Mucosa of descending colon (tissue), 3 donors: ENCODE measurements at regions not wholly inside any gene's neighbourhood (a gene's known extent, or its start where the extent isn't known, plus 50 kb on each side); places are given as distances from the start of the nearest gene placed in this dataset.

Experiments
- ATAC-seq: fragments of 200-7000 bp; cut with Tn5 transposase; one replicate; pipeline ENCODE4 v1.9.1; 2020; ENCODE audit warnings: mild to moderate bottlenecking, moderate library complexity
- DNase-seq, 3 donors: peaks; one replicate each; pipeline ENCODE4 v3.0.0-alpha.2; 2020
- H3K36me3 ChIP-seq: fragments of 200-600 bp; one replicate; pipeline ENCODE4 v1.8.0; 2021; ENCODE audit warnings: low read depth, mild to moderate bottlenecking
- H3K4me1 ChIP-seq: fragments of 200-600 bp; one replicate; pipeline ENCODE4 v1.8.0; 2021; ENCODE audit warnings: low read depth, mild to moderate bottlenecking
- H3K4me3 ChIP-seq: fragments of 200-600 bp; one replicate; pipeline ENCODE4 v1.8.0; 2021; ENCODE audit warnings: mild to moderate bottlenecking
- H3K9me3 ChIP-seq: fragments of 200-600 bp; one replicate; pipeline ENCODE4 v1.8.0; 2021; ENCODE audit warnings: mild to moderate bottlenecking
- CTCF ChIP-seq: fragments of 200-600 bp; IDR thresholded peaks from one replicate; pipeline ENCODE4 v1.8.0; 2022; ENCODE audit warnings: antibody characterized with exemption, mild to moderate bottlenecking
- intact Hi-C, 2 donors: fragments of 100-400 bp; cut with DNase I in 1 of 2; cut with micrococcal nuclease in 1 of 2; formaldehyde crosslinking; loops; one replicate each; pipeline versions ENCODE4 v1.11.0 to v1.11.1; 2022; cut with DNase I, micrococcal nuclease
- donor health status: DM: no; HTN: no; CAD: no; lungs with moderate emphysema.
- donor health status: DM: no; HTN: no; CAD: no.
- donor health status: DM: no; HTN: yes; CAD: no.

GRCh38 chr7:69257592-69257991 lies 340.7 kb upstream of the AUTS2 start:
- no peak for DNase-seq
- intact Hi-C loops = no loop called here

GRCh38 chr7:69259445-69259844 lies 338.8 kb upstream of the AUTS2 start:
- ATAC-seq (no peak), DNase-seq (no peak)
- Histone ChIP-seq H3K4me3 (no peak overlapping the region), H3K36me3 (no peaks in the 10 kb centered on the region), H3K9me3 (peaks cover 24% of the 10 kb centered on the region), H3K4me1 (no peaks in the 10 kb centered on the region)
- intact Hi-C loops = no loop called here
- no peak for TF ChIP-seq CTCF

More at GRCh38 chr7:69257592-69257991, 340.7 kb upstream of the AUTS2 start:
- H3K4me1 ChIP-seq = no peaks in the 10 kb centered on the region
- no peaks in the 10 kb centered on the region for H3K36me3 ChIP-seq
- no peak for TF ChIP-seq CTCF
- no peak overlapping the region for H3K4me3 ChIP-seq
- peaks cover 24% of the 10 kb centered on the region for H3K9me3 ChIP-seq
- ATAC-seq = no peak

- Histone ChIP-seq H3K9me3 (peaks cover 24% of the 10 kb centered on the region), H3K36me3 (no peaks in the 10 kb centered on the region), H3K4me3 (no peak overlapping the region), H3K4me1 (no peaks in the 10 kb centered on the region)
- ATAC-seq = no peak
- intact Hi-C loops = no loop called here
- TF ChIP-seq CTCF = no peak
- DNase-seq = no peak
Observed at GRCh38 chr7:69260023-69260422, 338.3 kb upstream of the AUTS2 start.

GRCh38 chr7:69263550-69263949 lies 334.7 kb upstream of the AUTS2 start:
- ATAC-seq (no peak), DNase-seq (no peak)
- no peaks in the 10 kb centered on the region for H3K36me3 ChIP-seq
- intact Hi-C loops = no loop called here
- TF ChIP-seq CTCF = no peak
- H3K4me1 ChIP-seq = no peaks in the 10 kb centered on the region
- H3K4me3 ChIP-seq = no peak overlapping the region
- peaks cover 19% of the 10 kb centered on the region for H3K9me3 ChIP-seq

DNA sequence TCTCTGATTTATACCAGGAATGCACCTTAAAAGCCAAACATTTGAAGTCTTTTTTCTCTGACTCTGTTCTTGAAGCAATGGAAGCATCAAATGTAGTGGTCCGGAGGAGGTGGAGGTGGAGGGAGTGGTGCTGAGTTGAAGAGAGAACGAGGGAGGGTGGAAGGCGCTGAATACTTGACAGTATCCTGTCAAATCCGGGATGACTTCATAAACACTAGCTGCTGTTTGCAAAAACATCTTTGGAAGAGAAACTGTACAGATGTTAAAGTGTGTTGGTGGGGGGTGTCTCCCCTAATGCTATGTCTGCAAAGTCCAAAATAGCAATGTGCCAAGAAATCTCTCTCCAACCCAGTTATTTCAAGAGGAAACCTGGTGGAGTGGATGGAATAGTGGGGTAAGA lies 328.5 kb upstream of the AUTS2 start:
- H3K9me3 ChIP-seq = peaks cover 38% of the 10 kb centered on the region
- intact Hi-C loops = no loop called here
- H3K36me3 ChIP-seq = no peaks in the 10 kb centered on the region
- no peaks in the 10 kb centered on the region for H3K4me1 ChIP-seq
- ATAC-seq = no peak
- no peak overlapping the region for H3K4me3 ChIP-seq
- no peak for TF ChIP-seq CTCF
- DNase-seq = no peak

DNA sequence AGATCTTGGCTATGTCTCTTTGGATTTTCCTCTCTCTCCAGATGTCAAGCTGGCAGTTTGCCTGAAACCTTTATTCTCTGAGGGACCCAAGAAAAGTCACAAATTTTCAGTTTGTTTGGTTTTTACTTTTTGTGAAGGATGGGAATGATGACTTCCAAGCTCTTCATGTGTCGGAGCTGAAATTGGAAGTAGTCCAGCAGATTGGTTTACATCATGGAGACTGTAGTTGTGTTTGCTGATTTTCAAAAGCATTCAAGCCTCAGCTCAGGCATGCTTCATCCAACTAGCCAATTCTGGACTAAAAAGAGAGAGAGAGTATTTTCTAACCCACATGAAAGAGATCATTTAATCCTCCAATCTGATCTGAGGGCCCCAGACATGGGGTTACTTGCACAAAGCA lies 326.2 kb upstream of the AUTS2 start:
- Histone ChIP-seq H3K36me3 (no peaks in the 10 kb centered on the region), H3K4me3 (no peak overlapping the region), H3K4me1 (no peaks in the 10 kb centered on the region), H3K9me3 (peaks cover 41% of the 10 kb centered on the region)
- TF ChIP-seq CTCF = no peak
- intact Hi-C loops = no loop called here
- DNase-seq = no peak
- no peak for ATAC-seq
